Naive thymus-derived CD8-positive, alpha-beta T cell (primary cell): ENCODE measurements at regions not wholly inside any gene's neighbourhood (a gene's known extent, or its start where the extent isn't known, plus 50 kb on each side); places are given as distances from the start of the nearest gene placed in this dataset.
"Not testable (repeated sequence)": the region's sequence is repeated elsewhere in the genome, so short reads cannot be mapped to it uniquely, and the experiment has no call there.

Experiments used
- ATAC-seq, 2 donors: fragments of 150-1000 bp; cut with Tn5 transposase in 1 of 2; sonication (Bioruptor Pico), chemical (Tn5 transposase) in 1 of 2; 1 replicate in 1 of 2; 2 replicates in 1 of 2; pipeline ENCODE4 v1.10.0; 2021; ENCODE audit warnings: mild to moderate bottlenecking in 2 of 2, moderate library complexity in 2 of 2
- POLR2A ChIA-PET: fragments of 350-600 bp; sonication (Branson Sonifier 250); formaldehyde crosslinking; loops from one replicate; lab custom pipeline; 2021; ENCODE audit warnings: antibody characterized with exemption; lab: Charles Lee
- DNase-seq, 10 donors: peaks; one replicate each; pipeline versions ENCODE4 v3.0.0 to v3.0.0-alpha.2; 2020 to 2022
- H3K27ac Mint-ChIP-seq, 10 donors: one replicate each; pipeline ENCODE4 v1.8.0; 2020 to 2022; ENCODE audit warnings: mild to moderate bottlenecking in 10 of 10, mixed read lengths in 10 of 10, moderate library complexity in 4 of 10, inconsistent platforms in 1 of 10
- H3K27me3 Mint-ChIP-seq, 5 donors: one replicate each; pipeline ENCODE4 v1.8.0; 2021 to 2022; ENCODE audit warnings: mixed read lengths in 5 of 5
- H3K36me3 Mint-ChIP-seq, 3 donors: one replicate each; pipeline ENCODE4 v1.8.0; 2020 to 2022; ENCODE audit warnings: mixed read lengths in 3 of 3, mild to moderate bottlenecking in 2 of 3, inconsistent platforms in 1 of 3
- H3K4me1 Mint-ChIP-seq, 4 donors: one replicate each; pipeline ENCODE4 v1.8.0; 2021 to 2022; ENCODE audit warnings: mixed read lengths in 4 of 4
- H3K4me3 Mint-ChIP-seq, 10 donors: one replicate each; pipeline ENCODE4 v1.8.0; 2020 to 2022; ENCODE audit warnings: mild to moderate bottlenecking in 10 of 10, mixed read lengths in 10 of 10, moderate library complexity in 6 of 10, inconsistent platforms in 1 of 10
- H3K9me3 Mint-ChIP-seq, 9 donors: one replicate each; pipeline ENCODE4 v1.8.0; 2020 to 2022; ENCODE audit warnings: mixed read lengths in 9 of 9, mild to moderate bottlenecking in 3 of 9, inconsistent platforms in 1 of 9, moderate library complexity in 1 of 9

DNA sequence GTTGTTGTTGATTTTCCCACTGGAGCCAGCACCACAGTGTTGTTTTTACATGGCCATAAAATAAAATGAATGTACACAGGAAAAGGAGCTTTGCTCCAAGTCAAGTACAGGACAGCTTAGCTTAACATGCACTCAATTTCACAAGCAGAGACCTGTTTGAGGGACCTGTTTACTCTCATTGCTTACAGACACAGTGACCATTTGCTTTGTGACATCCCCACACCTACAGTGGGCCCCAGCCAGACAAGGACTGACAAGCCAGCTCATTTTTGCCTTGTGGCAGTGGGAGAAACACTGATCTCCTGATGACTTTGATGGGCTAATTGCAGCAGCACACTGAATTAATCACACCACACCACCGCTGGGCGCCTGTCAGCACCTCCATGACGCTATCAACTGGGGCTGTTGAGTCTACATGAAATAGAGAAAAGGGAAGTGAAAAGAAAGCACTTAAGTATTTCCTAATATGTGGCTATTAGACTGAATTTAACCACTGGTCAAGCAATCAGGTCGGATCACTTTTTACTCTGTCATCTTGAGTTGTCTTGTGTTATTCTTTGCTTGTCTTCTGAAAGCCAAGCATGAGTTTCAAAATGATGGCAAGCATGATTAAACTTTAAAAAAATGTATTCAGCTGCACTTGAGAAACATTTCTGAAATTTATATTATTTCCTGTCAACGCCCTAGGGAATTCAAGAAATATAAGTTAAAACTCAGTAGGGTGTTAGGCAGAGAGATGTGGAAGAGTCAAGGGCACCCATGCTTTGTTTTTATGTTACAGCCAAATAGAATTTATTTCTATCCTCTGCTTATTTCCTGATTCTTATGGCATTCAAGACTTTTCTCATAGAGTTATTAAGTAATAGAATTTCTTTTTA lies 557.7 kb downstream of the RAB28 start:
- Mint-ChIP-seq H3K9me3 (peaks cover 0 to 14% (median 2%) of the 10 kb centered on the region in 9 donors), H3K36me3 (no peaks in the 10 kb centered on the region), H3K27ac (no peak overlapping the region), H3K4me1 (no peaks in the 10 kb centered on the region), H3K4me3 (no peak overlapping the region), H3K27me3 (peaks cover 0 to 3% (median 0%) of the 10 kb centered on the region in 5 donors)
- POLR2A ChIA-PET = no interaction called here
- ATAC-seq = no peak
- DNase-seq = no peak

DNA sequence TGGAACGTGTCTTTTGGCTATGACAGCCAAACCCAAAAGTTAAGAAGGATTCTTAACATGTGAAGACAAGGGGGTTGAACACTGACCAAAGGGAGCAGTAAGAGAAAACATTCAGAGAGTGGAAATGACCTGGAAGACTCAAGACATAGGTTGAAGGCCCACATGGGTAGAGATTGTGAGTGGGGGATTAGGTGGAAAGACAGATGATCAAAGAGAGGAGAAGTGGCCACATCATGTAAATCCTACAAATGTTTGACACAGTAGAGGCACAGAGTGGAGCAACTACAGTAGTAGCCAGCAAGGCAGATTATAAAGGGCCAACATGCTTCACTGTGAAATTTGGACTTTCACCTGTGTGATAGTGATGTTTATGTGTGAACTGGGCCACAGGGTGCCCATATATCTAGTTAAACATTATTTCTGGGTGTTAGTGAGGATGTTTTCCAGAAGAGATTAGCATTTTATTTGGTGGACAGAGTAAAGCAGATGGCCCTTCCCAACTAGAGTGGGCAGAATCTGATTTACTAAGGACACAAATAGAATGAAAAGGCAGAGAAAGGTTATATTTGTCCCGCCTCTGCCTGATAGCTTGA lies 559.3 kb downstream of the RAB28 start:
- POLR2A ChIA-PET = no interaction called here
- Mint-ChIP-seq H3K9me3 (peaks cover 0 to 7% (median 0%) of the 10 kb centered on the region in 9 donors), H3K36me3 (no peaks in the 10 kb centered on the region), H3K27ac (no peak overlapping the region), H3K27me3 (peaks cover 0 to 3% (median 0%) of the 10 kb centered on the region in 5 donors), H3K4me3 (no peak overlapping the region), H3K4me1 (no peaks in the 10 kb centered on the region)
- ATAC-seq (no peak), DNase-seq (no peak)

- DNase-seq = no peak
- POLR2A ChIA-PET = no interaction called here
- H3K36me3 Mint-ChIP-seq = no peaks in the 10 kb centered on the region
- H3K27ac Mint-ChIP-seq = no peak overlapping the region
- peaks cover 0 to 3% (median 0%) of the 10 kb centered on the region in 5 donors for H3K27me3 Mint-ChIP-seq
- peaks cover 0 to 1% (median 0%) of the 10 kb centered on the region in 9 donors for H3K9me3 Mint-ChIP-seq
- ATAC-seq = no peak
- no peak overlapping the region for H3K4me3 Mint-ChIP-seq
- H3K4me1 Mint-ChIP-seq = no peaks in the 10 kb centered on the region
Observed at GRCh38 chr4:12924253-12924652, 559.9 kb downstream of the RAB28 start.

- Mint-ChIP-seq H3K4me1 (no peaks in the 10 kb centered on the region), H3K27me3 (no peaks in the 10 kb centered on the region), H3K36me3 (peaks cover 0 to 17% (median 4%) of the 10 kb centered on the region in 3 donors), H3K27ac (no peak overlapping the region), H3K4me3 (no peak overlapping the region), H3K9me3 (peaks cover 0 to 28% (median 14%) of the 10 kb centered on the region in 9 donors)
- POLR2A ChIA-PET = no interaction called here
- ATAC-seq = no peak
- DNase-seq = no peak
Observed at GRCh38 chr4:12912896-12913418, 571.2 kb downstream of the RAB28 start.

- ATAC-seq (no peak), DNase-seq (no peak)
- no peaks in the 10 kb centered on the region for H3K27me3 Mint-ChIP-seq
- H3K36me3 Mint-ChIP-seq = peaks cover 0 to 17% (median 4%) of the 10 kb centered on the region in 3 donors
- POLR2A ChIA-PET = no interaction called here
- H3K4me3 Mint-ChIP-seq = no peak overlapping the region
- H3K27ac Mint-ChIP-seq = no peak overlapping the region
- no peaks in the 10 kb centered on the region for H3K4me1 Mint-ChIP-seq
- peaks cover 0 to 28% (median 12%) of the 10 kb centered on the region in 9 donors for H3K9me3 Mint-ChIP-seq
Observed at GRCh38 chr4:12911750-12912358, 572.3 kb downstream of the RAB28 start.

DNA sequence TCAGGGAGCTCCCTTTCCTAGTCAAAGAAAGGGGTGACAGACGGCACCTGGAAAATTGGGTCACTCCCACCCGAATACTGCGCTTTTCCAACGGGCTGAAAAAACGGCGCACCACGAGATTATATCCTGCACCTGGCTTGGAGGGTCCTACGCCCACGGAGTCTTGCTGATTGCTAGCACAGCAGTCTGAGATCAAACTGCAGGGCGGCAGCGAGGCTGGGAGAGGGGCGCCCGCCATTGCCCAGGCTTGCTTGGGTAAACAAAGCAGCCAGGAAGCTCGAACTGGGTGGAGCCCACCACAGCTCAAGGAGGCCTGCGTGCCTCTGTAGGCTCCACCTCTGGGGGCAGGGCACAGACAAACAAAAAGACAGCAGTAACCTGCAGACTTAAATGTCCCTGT lies 580.5 kb downstream of the RAB28 start:
- H3K27me3 Mint-ChIP-seq, H3K4me1 Mint-ChIP-seq, H3K4me3 Mint-ChIP-seq, ATAC-seq, H3K36me3 Mint-ChIP-seq, H3K27ac Mint-ChIP-seq, POLR2A ChIA-PET, DNase-seq: not testable (repeated sequence)
- H3K9me3 Mint-ChIP-seq = peaks cover 0 to 13% (median 4%) of the 10 kb centered on the region in 9 donors

GRCh38 chr4:12902735-12903134 lies 581.4 kb downstream of the RAB28 start:
- ATAC-seq (no peak), DNase-seq (no peak)
- Mint-ChIP-seq H3K27me3 (peaks cover 0 to 3% (median 0%) of the 10 kb centered on the region in 5 donors), H3K4me3 (no peak overlapping the region), H3K36me3 (peaks cover 0 to 3% (median 0%) of the 10 kb centered on the region in 3 donors), H3K4me1 (no peaks in the 10 kb centered on the region), H3K9me3 (peaks cover 0 to 13% (median 4%) of the 10 kb centered on the region in 9 donors), H3K27ac (no peak overlapping the region)
- POLR2A ChIA-PET = no interaction called here

DNA sequence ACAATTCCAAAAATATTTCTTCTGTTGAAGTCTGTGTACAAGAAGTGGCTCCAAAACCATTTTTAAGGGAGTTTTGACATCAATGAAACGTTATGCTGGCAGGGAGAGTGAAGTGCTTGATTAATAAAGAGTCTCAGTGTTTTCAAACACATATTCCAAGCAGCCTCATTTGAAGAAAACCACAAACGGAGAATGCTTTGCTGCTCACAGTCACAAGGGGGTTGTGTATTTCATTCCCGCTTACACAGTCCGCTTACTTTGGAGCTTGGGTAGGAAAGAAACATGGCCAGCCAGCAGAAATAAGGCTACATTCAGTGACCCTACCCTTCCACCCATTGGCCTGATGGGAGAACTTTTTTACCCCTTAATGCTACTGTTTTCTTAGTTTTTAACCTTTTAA lies 586.2 kb downstream of the RAB28 start:
- no peak overlapping the region for H3K4me3 Mint-ChIP-seq
- H3K27me3 Mint-ChIP-seq = peaks cover 0 to 3% (median 0%) of the 10 kb centered on the region in 5 donors
- DNase-seq (no peak), ATAC-seq (no peak)
- H3K27ac Mint-ChIP-seq = no peak overlapping the region
- peaks cover 0 to 6% (median 5%) of the 10 kb centered on the region in 9 donors for H3K9me3 Mint-ChIP-seq
- H3K36me3 Mint-ChIP-seq = no peaks in the 10 kb centered on the region
- POLR2A ChIA-PET = no interaction called here
- no peaks in the 10 kb centered on the region for H3K4me1 Mint-ChIP-seq

- ATAC-seq (no peak), DNase-seq (no peak)
- H3K4me1 Mint-ChIP-seq = no peaks in the 10 kb centered on the region
- H3K36me3 Mint-ChIP-seq = peaks cover 0 to 6% (median under 1%) of the 10 kb centered on the region in 3 donors
- POLR2A ChIA-PET = no interaction called here
- no peak overlapping the region for H3K4me3 Mint-ChIP-seq
- no peak overlapping the region for H3K27ac Mint-ChIP-seq
- H3K27me3 Mint-ChIP-seq = no peaks in the 10 kb centered on the region
- H3K9me3 Mint-ChIP-seq = peaks cover 0 to 6% (median 0%) of the 10 kb centered on the region in 9 donors
Observed at GRCh38 chr4:12894062-12894461, 590.1 kb downstream of the RAB28 start.

GRCh38 chr4:12889054-12889453 lies 595.1 kb downstream of the RAB28 start:
- POLR2A ChIA-PET = no interaction called here
- Mint-ChIP-seq H3K9me3 (peaks cover 0 to 23% (median 11%) of the 10 kb centered on the region in 9 donors), H3K4me1 (no peaks in the 10 kb centered on the region), H3K27ac (no peak overlapping the region), H3K36me3 (peaks cover 0 to 20% (median 11%) of the 10 kb centered on the region in 3 donors), H3K27me3 (no peaks in the 10 kb centered on the region), H3K4me3 (no peak overlapping the region)
- DNase-seq = no peak
- no peak for ATAC-seq

- H3K27me3 Mint-ChIP-seq = no peaks in the 10 kb centered on the region
- H3K4me1 Mint-ChIP-seq = no peaks in the 10 kb centered on the region
- no peak overlapping the region for H3K4me3 Mint-ChIP-seq
- POLR2A ChIA-PET = no interaction called here
- no peak for ATAC-seq
- no peak for DNase-seq
- no peak overlapping the region for H3K27ac Mint-ChIP-seq
- peaks cover 0 to 20% (median 11%) of the 10 kb centered on the region in 3 donors for H3K36me3 Mint-ChIP-seq
- H3K9me3 Mint-ChIP-seq = peaks cover 0 to 23% (median 15%) of the 10 kb centered on the region in 9 donors
Observed at GRCh38 chr4:12884846-12885796, 599.0 kb downstream of the RAB28 start.
